ENCODE measurements at regions not wholly inside any gene's neighbourhood (a gene's known extent, or its start where the extent isn't known, plus 50 kb on each side); places are given as distances from the start of the nearest gene placed in this dataset.

DNA sequence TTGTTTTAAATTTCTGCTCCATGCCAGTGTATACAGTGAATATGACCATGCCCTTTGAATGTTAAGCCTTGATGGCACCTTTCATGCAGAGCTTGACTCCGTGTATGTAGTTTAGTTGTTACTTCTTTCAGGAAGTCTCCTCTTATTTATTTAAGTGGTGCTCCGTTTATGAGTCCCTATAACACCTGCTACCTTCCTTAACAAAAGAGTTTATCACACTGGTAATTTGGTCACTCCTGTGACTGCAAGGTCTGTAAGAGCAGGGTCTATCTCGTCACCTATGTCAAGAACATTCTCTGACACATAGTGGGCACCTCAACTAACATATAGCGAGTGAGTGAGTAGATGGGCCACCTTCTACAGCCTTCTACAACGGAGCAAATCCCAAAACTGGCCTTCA is 152.5 kb downstream of the CCDC34 start:
- no peak for TF ChIP-seq ELK1 (IDR thresholded peaks at IDR 0.05; ENCODE audit: low read depth, low read length)
- TF ChIP-seq, protein P1, sequence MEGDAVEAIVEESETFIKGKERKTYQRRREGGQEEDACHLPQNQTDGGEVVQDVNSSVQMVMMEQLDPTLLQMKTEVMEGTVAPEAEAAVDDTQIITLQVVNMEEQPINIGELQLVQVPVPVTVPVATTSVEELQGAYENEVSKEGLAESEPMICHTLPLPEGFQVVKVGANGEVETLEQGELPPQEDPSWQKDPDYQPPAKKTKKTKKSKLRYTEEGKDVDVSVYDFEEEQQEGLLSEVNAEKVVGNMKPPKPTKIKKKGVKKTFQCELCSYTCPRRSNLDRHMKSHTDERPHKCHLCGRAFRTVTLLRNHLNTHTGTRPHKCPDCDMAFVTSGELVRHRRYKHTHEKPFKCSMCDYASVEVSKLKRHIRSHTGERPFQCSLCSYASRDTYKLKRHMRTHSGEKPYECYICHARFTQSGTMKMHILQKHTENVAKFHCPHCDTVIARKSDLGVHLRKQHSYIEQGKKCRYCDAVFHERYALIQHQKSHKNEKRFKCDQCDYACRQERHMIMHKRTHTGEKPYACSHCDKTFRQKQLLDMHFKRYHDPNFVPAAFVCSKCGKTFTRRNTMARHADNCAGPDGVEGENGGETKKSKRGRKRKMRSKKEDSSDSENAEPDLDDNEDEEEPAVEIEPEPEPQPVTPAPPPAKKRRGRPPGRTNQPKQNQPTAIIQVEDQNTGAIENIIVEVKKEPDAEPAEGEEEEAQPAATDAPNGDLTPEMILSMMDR (IDR thresholded peaks at IDR 0.05), result no peak
- no peak for TF ChIP-seq RAD21 (conservative IDR thresholded peaks at IDR 0.05 in 1 of 2, IDR thresholded peaks at IDR 0.05 in 1 of 2)
- no peak for TF ChIP-seq CHD4 (IDR thresholded peaks at IDR 0.05; ENCODE audit: borderline replicate concordance)
- TF ChIP-seq USF2 (IDR thresholded peaks at IDR 0.05), result no peak
- no peak for TF ChIP-seq TFCP2L1 (CRISPR knock-in tag; IDR thresholded peaks at IDR 0.05)
- TF ChIP-seq NFE2L2 (conservative IDR thresholded peaks at IDR 0.05; ENCODE audit: low read length), result no peak
- TF ChIP-seq MAX (IDR thresholded peaks at IDR 0.05), result no peak
- no peak for TF ChIP-seq NPAS2 (CRISPR knock-in tag; IDR thresholded peaks at IDR 0.05; ENCODE audit: borderline replicate concordance)
